Brain microvascular endothelial cell (primary cell): ENCODE measurements at regions not wholly inside any gene's neighbourhood (a gene's known extent, or its start where the extent isn't known, plus 50 kb on each side); places are given as distances from the start of the nearest gene placed in this dataset.
"Not testable (repeated sequence)": the region's sequence is repeated elsewhere in the genome, so short reads cannot be mapped to it uniquely, and the experiment has no call there.

Source experiments
- DNase-seq: peaks from one replicate; pipeline ENCODE4 v3.0.0-alpha.2; 2020
- H3K27ac ChIP-seq: fragments of 250-450 bp; sonication (Bioruptor Pico); 2 replicates; pipeline ENCODE4 v1.5.1; 2020; ENCODE audit warnings: mild to moderate bottlenecking, moderate library complexity
- H3K27me3 ChIP-seq: fragments of 250-450 bp; sonication (Bioruptor Pico); replicated peaks from 2 replicates; pipeline ENCODE4 v1.5.1; 2020; ENCODE audit warnings: mild to moderate bottlenecking
- H3K36me3 ChIP-seq: fragments of 250-450 bp; sonication (Bioruptor Pico); replicated peaks from 2 replicates; pipeline ENCODE4 v1.5.1; 2020; ENCODE audit warnings: mild to moderate bottlenecking
- H3K4me3 ChIP-seq: 2 replicates; pipeline ENCODE4 v1.5.1; 2011; ENCODE audit warnings: low read depth, mild to moderate bottlenecking, control low read depth, low read length, moderate library complexity
- in situ Hi-C: cut with HindIII; loops from 2 replicates; pipeline ENCODE4 v1.10.0; 2017; ENCODE audit warnings: low sequenced_read_pairs, low pct_ligation_motif_present
- TF ChIP-seq, protein P1 (sequence below): IDR thresholded peaks from 2 replicates; pipeline ENCODE4 v1.5.1; 2011; ENCODE audit warnings: low read depth, mild to moderate bottlenecking, moderate library complexity, low read length, control low read depth, inconsistent platforms; ENCODE audit errors: missing control alignments

GRCh38 chr12:105681341-105681740 lies 350.9 kb downstream of the C12orf75 start:
- H3K27me3 ChIP-seq = no peaks in the 10 kb centered on the region
- TF ChIP-seq, protein P1, sequence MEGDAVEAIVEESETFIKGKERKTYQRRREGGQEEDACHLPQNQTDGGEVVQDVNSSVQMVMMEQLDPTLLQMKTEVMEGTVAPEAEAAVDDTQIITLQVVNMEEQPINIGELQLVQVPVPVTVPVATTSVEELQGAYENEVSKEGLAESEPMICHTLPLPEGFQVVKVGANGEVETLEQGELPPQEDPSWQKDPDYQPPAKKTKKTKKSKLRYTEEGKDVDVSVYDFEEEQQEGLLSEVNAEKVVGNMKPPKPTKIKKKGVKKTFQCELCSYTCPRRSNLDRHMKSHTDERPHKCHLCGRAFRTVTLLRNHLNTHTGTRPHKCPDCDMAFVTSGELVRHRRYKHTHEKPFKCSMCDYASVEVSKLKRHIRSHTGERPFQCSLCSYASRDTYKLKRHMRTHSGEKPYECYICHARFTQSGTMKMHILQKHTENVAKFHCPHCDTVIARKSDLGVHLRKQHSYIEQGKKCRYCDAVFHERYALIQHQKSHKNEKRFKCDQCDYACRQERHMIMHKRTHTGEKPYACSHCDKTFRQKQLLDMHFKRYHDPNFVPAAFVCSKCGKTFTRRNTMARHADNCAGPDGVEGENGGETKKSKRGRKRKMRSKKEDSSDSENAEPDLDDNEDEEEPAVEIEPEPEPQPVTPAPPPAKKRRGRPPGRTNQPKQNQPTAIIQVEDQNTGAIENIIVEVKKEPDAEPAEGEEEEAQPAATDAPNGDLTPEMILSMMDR = no peak
- in situ Hi-C loops = no loop called here
- no peak overlapping the region for H3K4me3 ChIP-seq
- no peaks in the 10 kb centered on the region for H3K36me3 ChIP-seq
- H3K27ac ChIP-seq = no peak overlapping the region
- no peak for DNase-seq

GRCh38 chr12:105682821-105683220 lies 352.3 kb downstream of the C12orf75 start:
- DNase-seq, H3K27me3 ChIP-seq, H3K27ac ChIP-seq, H3K4me3 ChIP-seq, in situ Hi-C loops, H3K36me3 ChIP-seq: not testable (repeated sequence)

DNA sequence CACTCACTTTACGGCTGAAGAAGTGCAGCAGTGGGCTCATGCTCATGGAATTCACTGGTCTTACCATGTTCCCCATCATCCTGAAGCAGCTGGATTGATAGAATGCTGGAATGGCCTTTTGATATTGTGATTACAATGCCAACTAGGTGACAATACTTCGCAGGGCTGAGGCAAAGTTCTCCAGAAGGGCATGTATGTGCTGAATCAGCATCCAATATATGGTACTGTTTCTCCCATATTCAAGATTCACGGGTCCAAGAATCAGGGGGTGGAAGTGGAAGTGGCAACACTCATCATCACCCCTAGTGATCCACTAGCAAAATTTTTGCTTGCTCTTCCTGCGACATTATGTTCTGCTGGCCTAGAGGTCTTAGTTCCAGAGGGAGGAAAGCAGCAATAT lies 353.3 kb downstream of the C12orf75 start:
- H3K4me3 ChIP-seq, H3K36me3 ChIP-seq, H3K27ac ChIP-seq, in situ Hi-C loops, H3K27me3 ChIP-seq, DNase-seq: not testable (repeated sequence)

DNA sequence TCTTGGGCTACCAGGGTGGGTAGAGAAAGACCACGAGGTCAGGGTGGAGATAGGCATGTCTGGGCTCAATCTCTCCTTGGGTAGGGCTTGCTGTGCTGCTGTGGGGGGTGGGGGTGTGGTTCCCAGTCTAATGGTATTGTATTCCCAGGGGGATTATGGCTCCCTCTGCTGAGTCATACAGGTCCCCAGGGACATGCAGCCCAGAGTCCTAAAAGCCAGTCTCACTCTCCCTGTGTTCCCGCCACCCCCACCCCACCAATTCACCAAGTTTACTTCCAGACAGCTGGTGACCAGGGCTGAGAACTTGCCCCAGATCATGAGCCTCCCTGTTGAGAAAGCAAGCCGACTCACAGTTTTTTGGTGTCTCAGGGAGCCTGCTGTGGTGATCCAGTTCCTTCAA lies 367.6 kb downstream of the C12orf75 start:
- in situ Hi-C loops = no loop called here
- Histone ChIP-seq H3K27ac (no peak overlapping the region), H3K4me3 (no peak overlapping the region), H3K36me3 (no peaks in the 10 kb centered on the region), H3K27me3 (no peaks in the 10 kb centered on the region)
- peak; percentile 2 for DNase-seq
- TF ChIP-seq, protein P1 = no peak

DNA sequence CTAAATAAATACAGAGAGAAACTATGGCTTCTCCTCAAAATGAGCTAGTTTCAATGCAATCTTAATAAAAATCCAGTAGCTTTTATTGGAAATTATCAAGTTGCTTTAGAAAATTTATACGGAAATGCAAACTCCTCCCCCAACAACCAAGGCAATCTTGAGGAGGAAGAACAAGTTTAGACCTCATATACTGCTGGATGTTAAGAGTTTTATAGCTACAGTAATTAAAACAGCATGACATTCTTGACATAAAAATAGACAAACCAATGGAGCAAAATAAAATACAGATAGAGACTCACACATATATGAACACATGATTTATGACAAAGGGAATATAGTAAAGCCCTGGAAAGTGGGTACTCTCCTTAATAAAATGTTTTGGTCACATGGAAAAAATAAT lies 368.7 kb downstream of the C12orf75 start:
- Histone ChIP-seq H3K27me3 (no peaks in the 10 kb centered on the region), H3K36me3 (no peaks in the 10 kb centered on the region), H3K27ac (no peak overlapping the region), H3K4me3 (no peak overlapping the region)
- no peak for DNase-seq
- TF ChIP-seq, protein P1 = no peak
- in situ Hi-C loops = no loop called here

- no peak overlapping the region for H3K4me3 ChIP-seq
- no peaks in the 10 kb centered on the region for H3K36me3 ChIP-seq
- in situ Hi-C loops = no loop called here
- TF ChIP-seq, protein P1 = no peak
- H3K27ac ChIP-seq = no peak overlapping the region
- H3K27me3 ChIP-seq = no peaks in the 10 kb centered on the region
- no peak for DNase-seq
These were observed 374.3 kb downstream of the C12orf75 start for GRCh38 chr12:105704787-105705186.

- Histone ChIP-seq H3K36me3 (no peaks in the 10 kb centered on the region), H3K4me3 (no peak overlapping the region), H3K27ac (no peak overlapping the region), H3K27me3 (no peaks in the 10 kb centered on the region)
- in situ Hi-C loops = no loop called here
- DNase-seq = no peak
- TF ChIP-seq, protein P1 = no peak
These were observed 374.7 kb downstream of the C12orf75 start for GRCh38 chr12:105705235-105705634.
